ENCODE measurements at regions not wholly inside any gene's neighbourhood (a gene's known extent, or its start where the extent isn't known, plus 50 kb on each side); places are given as distances from the start of the nearest gene placed in this dataset.

DNA sequence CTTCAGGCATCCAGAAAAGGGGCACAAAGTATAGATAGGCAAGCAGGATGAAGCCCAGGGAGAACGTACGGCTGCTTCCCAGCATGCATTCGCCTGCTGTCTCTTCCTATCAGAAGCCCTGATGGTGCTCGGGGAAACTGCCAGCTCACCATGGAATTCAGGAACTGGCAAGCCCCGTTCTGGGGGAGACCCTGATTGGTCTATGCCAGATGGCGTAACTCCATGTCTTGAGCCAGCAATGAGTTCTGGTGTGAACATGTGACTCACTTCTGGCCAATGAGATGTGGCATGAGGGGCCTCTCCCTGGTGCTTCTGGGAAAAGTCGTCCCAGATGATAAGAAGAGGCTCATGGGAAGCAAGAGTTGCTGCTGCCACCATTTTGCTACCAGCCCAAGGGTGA, 270.8 kb downstream of the BCL11B start:
- no peak overlapping the region for H3K4me3 Mint-ChIP-seq
- H3K27ac Mint-ChIP-seq: no peak overlapping the region
- peaks cover 3% of the 10 kb centered on the region; the same call in 1 of the 2 replicates for H3K27me3 Mint-ChIP-seq (ENCODE audit: insufficient read depth)
- TF ChIP-seq, protein P1, sequence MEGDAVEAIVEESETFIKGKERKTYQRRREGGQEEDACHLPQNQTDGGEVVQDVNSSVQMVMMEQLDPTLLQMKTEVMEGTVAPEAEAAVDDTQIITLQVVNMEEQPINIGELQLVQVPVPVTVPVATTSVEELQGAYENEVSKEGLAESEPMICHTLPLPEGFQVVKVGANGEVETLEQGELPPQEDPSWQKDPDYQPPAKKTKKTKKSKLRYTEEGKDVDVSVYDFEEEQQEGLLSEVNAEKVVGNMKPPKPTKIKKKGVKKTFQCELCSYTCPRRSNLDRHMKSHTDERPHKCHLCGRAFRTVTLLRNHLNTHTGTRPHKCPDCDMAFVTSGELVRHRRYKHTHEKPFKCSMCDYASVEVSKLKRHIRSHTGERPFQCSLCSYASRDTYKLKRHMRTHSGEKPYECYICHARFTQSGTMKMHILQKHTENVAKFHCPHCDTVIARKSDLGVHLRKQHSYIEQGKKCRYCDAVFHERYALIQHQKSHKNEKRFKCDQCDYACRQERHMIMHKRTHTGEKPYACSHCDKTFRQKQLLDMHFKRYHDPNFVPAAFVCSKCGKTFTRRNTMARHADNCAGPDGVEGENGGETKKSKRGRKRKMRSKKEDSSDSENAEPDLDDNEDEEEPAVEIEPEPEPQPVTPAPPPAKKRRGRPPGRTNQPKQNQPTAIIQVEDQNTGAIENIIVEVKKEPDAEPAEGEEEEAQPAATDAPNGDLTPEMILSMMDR (IDR thresholded peaks at IDR 0.05): no peak
- H3K4me1 Mint-ChIP-seq (ENCODE audit: low read depth): no peaks in the 10 kb centered on the region
- no peaks in the 10 kb centered on the region for H3K36me3 Mint-ChIP-seq (ENCODE audit: low read depth)
- H3K9me3 Mint-ChIP-seq: peaks cover 8% of the 10 kb centered on the region; the same call in 1 of the 2 replicates
- no peak for DNase-seq

DNA sequence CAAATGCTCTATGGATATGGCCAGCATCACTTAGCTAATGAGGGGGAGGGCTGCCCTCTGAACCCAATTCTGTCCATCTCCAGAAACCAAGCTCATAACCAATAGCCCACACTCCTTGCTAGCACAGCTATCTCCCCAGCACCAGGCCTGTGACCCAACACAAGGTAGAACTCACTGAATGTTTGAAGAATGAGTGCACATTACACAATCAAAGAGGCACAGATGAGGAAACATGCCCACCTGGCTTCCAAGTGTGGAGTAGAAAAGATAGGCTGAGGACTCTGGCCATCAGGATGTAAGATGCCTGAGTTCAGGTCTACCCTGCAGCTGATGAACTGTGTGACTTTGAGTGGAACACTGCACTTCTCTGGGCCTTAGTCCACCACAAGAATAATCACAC, 268.4 kb downstream of the BCL11B start:
- no peak overlapping the region for H3K4me3 Mint-ChIP-seq
- DNase-seq: no peak
- TF ChIP-seq, protein P1 (IDR thresholded peaks at IDR 0.05): no peak
- no peaks in the 10 kb centered on the region for H3K36me3 Mint-ChIP-seq (ENCODE audit: low read depth)
- peaks cover under 1% of the 10 kb centered on the region; the same call in 1 of the 2 replicates for H3K27me3 Mint-ChIP-seq (ENCODE audit: insufficient read depth)
- peaks cover 12% of the 10 kb centered on the region; the same call in 1 of the 2 replicates for H3K9me3 Mint-ChIP-seq
- no peaks in the 10 kb centered on the region for H3K4me1 Mint-ChIP-seq (ENCODE audit: low read depth)
- H3K27ac Mint-ChIP-seq: no peak overlapping the region

DNA sequence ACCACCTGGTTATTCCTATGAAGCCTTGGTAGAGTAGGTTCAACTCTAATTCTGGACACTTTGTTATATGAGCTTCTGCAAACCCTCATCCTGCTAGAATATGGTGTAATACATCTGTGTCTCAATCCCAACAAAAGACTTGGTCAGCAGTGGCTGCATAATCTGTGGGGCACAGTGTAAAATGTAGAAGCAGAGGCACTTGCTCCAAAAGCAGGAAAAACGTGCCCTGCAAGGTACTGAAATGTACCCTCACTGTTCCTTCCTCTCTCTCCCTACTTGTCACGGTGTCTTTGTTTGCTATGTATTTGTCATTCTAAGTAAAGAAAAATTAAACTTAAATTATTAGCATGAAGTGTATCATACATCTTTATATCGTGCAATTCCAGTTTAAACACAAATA, 267.9 kb downstream of the BCL11B start:
- H3K4me3 Mint-ChIP-seq: no peak overlapping the region
- TF ChIP-seq, protein P1 (IDR thresholded peaks at IDR 0.05): no peak

DNA sequence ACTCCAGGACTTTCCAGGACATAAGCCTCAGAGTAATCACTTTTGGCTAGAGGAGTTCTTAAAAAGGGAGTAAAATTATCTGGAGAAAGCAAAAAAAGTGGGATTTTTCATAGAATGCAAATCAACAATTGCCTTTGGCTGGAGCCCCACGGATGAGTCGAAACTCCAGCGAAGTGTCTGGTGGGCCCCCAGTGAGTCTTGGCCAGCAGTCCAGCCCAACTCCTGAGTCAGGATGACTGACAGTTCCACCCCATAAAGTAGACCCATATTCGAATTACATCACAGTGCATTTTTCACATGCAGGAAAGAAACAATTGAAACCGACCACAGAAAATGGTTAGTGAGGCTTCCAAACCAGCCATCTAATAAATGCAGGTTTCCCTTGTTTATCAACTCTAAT, 265.7 kb downstream of the BCL11B start:
- Mint-ChIP-seq H3K27me3 (ENCODE audit: insufficient read depth) (peaks cover 2% of the 10 kb centered on the region), H3K9me3 (peaks cover 10% of the 10 kb centered on the region; the same call in 1 of the 2 replicates), H3K4me1 (ENCODE audit: low read depth) (no peaks in the 10 kb centered on the region), H3K4me3 (no peak overlapping the region), H3K36me3 (ENCODE audit: low read depth) (no peaks in the 10 kb centered on the region), H3K27ac (no peak overlapping the region)
- TF ChIP-seq, protein P1 (IDR thresholded peaks at IDR 0.05): no peak
- no peak for DNase-seq

More for the DNA sequence above, 267.9 kb downstream of the BCL11B start:
- Mint-ChIP-seq H3K9me3 (peaks cover 10% of the 10 kb centered on the region; the same call in 1 of the 2 replicates), H3K36me3 (ENCODE audit: low read depth) (no peaks in the 10 kb centered on the region), H3K27me3 (ENCODE audit: insufficient read depth) (no peaks in the 10 kb centered on the region), H3K27ac (no peak overlapping the region), H3K4me1 (ENCODE audit: low read depth) (no peaks in the 10 kb centered on the region)
- DNase-seq: no peak

DNA sequence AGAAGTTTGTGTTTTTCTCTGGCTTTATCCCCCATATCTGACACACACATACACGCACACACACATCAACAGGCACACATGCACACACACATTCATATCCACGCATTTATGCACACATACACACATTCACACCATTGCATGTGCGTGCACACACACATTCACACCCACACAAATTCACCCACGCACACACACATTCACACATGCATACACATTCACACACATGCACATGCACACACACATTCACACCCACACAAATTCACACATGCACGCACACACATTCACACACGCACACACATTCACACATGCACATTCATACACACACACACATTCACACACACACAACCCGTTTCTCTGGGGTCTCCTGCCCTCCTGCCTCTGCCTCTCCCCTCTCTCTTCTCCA, 264.2 kb downstream of the BCL11B start:
- H3K9me3 Mint-ChIP-seq: peaks cover 16% of the 10 kb centered on the region; the same call in 1 of the 2 replicates
- no peak overlapping the region for H3K27ac Mint-ChIP-seq
- no peak overlapping the region for H3K4me3 Mint-ChIP-seq
- DNase-seq: no peak
- H3K27me3 Mint-ChIP-seq (ENCODE audit: insufficient read depth): peaks cover 2% of the 10 kb centered on the region
- H3K36me3 Mint-ChIP-seq (ENCODE audit: low read depth): no peaks in the 10 kb centered on the region
- H3K4me1 Mint-ChIP-seq (ENCODE audit: low read depth): no peaks in the 10 kb centered on the region
- TF ChIP-seq, protein P1 (IDR thresholded peaks at IDR 0.05): no peak

DNA sequence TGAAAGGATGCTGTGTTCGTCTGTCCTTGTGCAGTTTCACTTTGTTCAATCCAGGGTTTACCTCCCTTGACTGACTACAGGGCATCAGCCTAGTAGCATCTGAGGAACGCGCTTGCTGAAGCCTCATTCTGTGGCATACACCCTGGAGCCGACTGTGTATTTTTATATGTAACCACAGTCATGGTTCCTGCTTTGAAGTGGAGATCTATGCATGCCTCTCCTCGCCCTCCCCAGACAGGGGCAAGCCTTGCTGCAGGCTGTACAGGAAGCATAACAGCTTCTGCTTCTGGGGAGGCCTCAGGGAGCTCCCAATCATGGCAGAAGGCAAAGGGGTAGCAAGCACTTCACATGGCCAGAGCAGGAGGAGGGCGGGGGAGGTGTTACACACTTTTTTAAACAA, 262.1 kb downstream of the BCL11B start:
- H3K27me3 Mint-ChIP-seq (ENCODE audit: insufficient read depth): peaks cover 2% of the 10 kb centered on the region
- no peaks in the 10 kb centered on the region for H3K36me3 Mint-ChIP-seq (ENCODE audit: low read depth)
- TF ChIP-seq, protein P1 (IDR thresholded peaks at IDR 0.05): no peak
- no peak overlapping the region for H3K4me3 Mint-ChIP-seq
- DNase-seq: no peak
- no peaks in the 10 kb centered on the region for H3K4me1 Mint-ChIP-seq (ENCODE audit: low read depth)
- H3K9me3 Mint-ChIP-seq: peaks cover 16% of the 10 kb centered on the region; the same call in 1 of the 2 replicates
- H3K27ac Mint-ChIP-seq: no peak overlapping the region
